Panc1 (cell line): ENCODE measurements at regions not wholly inside any gene's neighbourhood (a gene's known extent, or its start where the extent isn't known, plus 50 kb on each side); places are given as distances from the start of the nearest gene placed in this dataset.

Experiments
- ATAC-seq: fragments of 200-7000 bp; cut with Tn5 transposase; 2 replicates; pipeline ENCODE4 v1.9.1; 2020; ENCODE audit warnings: mild to moderate bottlenecking, moderate library complexity
- BruUV-seq: library from RNA; stranded (reverse); fragments of 400-500 nt; replicated peaks from 2 replicates; lab custom pipeline; 2021; lab: Mats Ljungman, UMichigan
- CTCF ChIA-PET: fragments of 300-600 bp; sonication (Branson Sonifier 250); formaldehyde crosslinking; loops from one replicate; lab custom pipeline; 2022; ENCODE audit warnings: antibody characterized with exemption; lab: Charles Lee
- POLR2A ChIA-PET: fragments of 300-600 bp; sonication (Branson Sonifier 250); formaldehyde crosslinking; loops from one replicate; lab custom pipeline; 2022; ENCODE audit warnings: antibody characterized with exemption; lab: Charles Lee
- DNase-seq: peaks from one replicate; pipeline ENCODE4 v3.0.0-alpha.2; 2010; ENCODE audit warnings: low read depth, low spot score
- H3K27ac ChIP-seq: 2 replicates; pipeline ENCODE4 v1.5.1; 2011; ENCODE audit warnings: mild to moderate bottlenecking, low read length, inconsistent platforms
- H3K27me3 ChIP-seq: fragments of 200-500 bp; sonication (Bioruptor generic); 2 replicates; pipeline ENCODE4 v1.6.0; 2014; ENCODE audit warnings: low read length, inconsistent platforms; ENCODE audit not compliant: control insufficient read depth, insufficient read depth
- H3K36me3 ChIP-seq: fragments of 200-500 bp; sonication (Bioruptor generic); 2 replicates; pipeline ENCODE4 v1.5.1; 2014; ENCODE audit warnings: inconsistent platforms, mild to moderate bottlenecking, low read length, moderate library complexity; ENCODE audit not compliant: control insufficient read depth, insufficient read depth
- H3K4me1 ChIP-seq: 2 replicates; pipeline ENCODE4 v1.5.1; 2011; ENCODE audit warnings: inconsistent platforms, mild to moderate bottlenecking, low read length, moderate library complexity; ENCODE audit not compliant: control insufficient read depth, insufficient read depth
- H3K4me3 ChIP-seq, 2 experiments: 2 replicates each; pipeline ENCODE4 v1.5.1; 2011 to 2012; ENCODE audit warnings: low read depth in 2 of 2, low read length in 2 of 2, mild to moderate bottlenecking in 2 of 2, inconsistent platforms in 1 of 2, moderate library complexity in 1 of 2
- H3K9me3 ChIP-seq: fragments of 200-500 bp; sonication (Bioruptor generic); 2 replicates; pipeline ENCODE4 v1.5.1; 2014; ENCODE audit warnings: low read depth, mild to moderate bottlenecking, inconsistent platforms, low read length, moderate library complexity; ENCODE audit not compliant: control insufficient read depth, insufficient read depth
- POLR2AphosphoS5 ChIP-seq: IDR thresholded peaks from 2 replicates; pipeline ENCODE4 v1.6.1; 2012; ENCODE audit warnings: mild to moderate bottlenecking, low read depth, low read length, moderate library complexity
- REST ChIP-seq, 2 experiments: IDR thresholded peaks; 2 replicates each; pipeline ENCODE4 v1.6.1; 2011 to 2012; ENCODE audit warnings: low read depth in 2 of 2, control low read depth in 1 of 2, low read length in 1 of 2, mild to moderate bottlenecking in 1 of 2, moderate library complexity in 1 of 2; ENCODE audit not compliant: insufficient read depth in 1 of 2
- SIN3A ChIP-seq: IDR thresholded peaks from 2 replicates; pipeline ENCODE4 v1.6.1; 2012; ENCODE audit warnings: low read depth, mild to moderate bottlenecking, low read length, moderate library complexity, borderline replicate concordance; ENCODE audit not compliant: insufficient read depth
- TCF7L2 ChIP-seq: IDR thresholded peaks from 2 replicates; pipeline ENCODE4 v1.6.1; 2011; ENCODE audit warnings: mild to moderate bottlenecking, low read depth, low read length, inconsistent platforms
- in situ Hi-C: cut with HindIII; loops from 2 replicates; pipeline ENCODE4 v1.10.0; 2016; ENCODE audit warnings: low sequenced_read_pairs, low pct_unique_long_range_greater_than_20kb
- intact Hi-C: fragments of 100-400 bp; cut with micrococcal nuclease; formaldehyde crosslinking; loops from one replicate; pipeline ENCODE4 v1.10.0; 2022; ENCODE audit not compliant: unreplicated experiment
- TF ChIP-seq, protein P1 (sequence below): fragments of 450-650 bp; IDR thresholded peaks from 2 replicates; pipeline ENCODE4 v1.5.1; 2017; ENCODE audit warnings: mild to moderate bottlenecking

- in situ Hi-C loops: no loop called here
- ATAC-seq: no peak
- ChIA-PET POLR2A (no interaction called here), CTCF (no interaction called here)
- Histone ChIP-seq H3K4me3 (no peak overlapping the region), H3K36me3 (no peaks in the 10 kb centered on the region), H3K4me1 (no peaks in the 10 kb centered on the region), H3K9me3 (no peaks in the 10 kb centered on the region), H3K27me3 (no peaks in the 10 kb centered on the region), H3K27ac (no peak overlapping the region)
- TF ChIP-seq TCF7L2 (no peak), REST (IDR thresholded peaks at IDR 0.05; ENCODE audit: insufficient read depth in 1 of 2, low read depth in 2 of 2, low read length in 1 of 2) (no peak), POLR2AphosphoS5 (no peak), SIN3A (no peak)
- TF ChIP-seq, protein P1, sequence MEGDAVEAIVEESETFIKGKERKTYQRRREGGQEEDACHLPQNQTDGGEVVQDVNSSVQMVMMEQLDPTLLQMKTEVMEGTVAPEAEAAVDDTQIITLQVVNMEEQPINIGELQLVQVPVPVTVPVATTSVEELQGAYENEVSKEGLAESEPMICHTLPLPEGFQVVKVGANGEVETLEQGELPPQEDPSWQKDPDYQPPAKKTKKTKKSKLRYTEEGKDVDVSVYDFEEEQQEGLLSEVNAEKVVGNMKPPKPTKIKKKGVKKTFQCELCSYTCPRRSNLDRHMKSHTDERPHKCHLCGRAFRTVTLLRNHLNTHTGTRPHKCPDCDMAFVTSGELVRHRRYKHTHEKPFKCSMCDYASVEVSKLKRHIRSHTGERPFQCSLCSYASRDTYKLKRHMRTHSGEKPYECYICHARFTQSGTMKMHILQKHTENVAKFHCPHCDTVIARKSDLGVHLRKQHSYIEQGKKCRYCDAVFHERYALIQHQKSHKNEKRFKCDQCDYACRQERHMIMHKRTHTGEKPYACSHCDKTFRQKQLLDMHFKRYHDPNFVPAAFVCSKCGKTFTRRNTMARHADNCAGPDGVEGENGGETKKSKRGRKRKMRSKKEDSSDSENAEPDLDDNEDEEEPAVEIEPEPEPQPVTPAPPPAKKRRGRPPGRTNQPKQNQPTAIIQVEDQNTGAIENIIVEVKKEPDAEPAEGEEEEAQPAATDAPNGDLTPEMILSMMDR: no peak
- BruUV-seq: no TSS peak
- no peak for DNase-seq
- intact Hi-C loops: no loop called here
Measured at GRCh38 chr3:64900617-64901521, 213.1 kb upstream of the ADAMTS9 start.

GRCh38 chr3:64900156-64900555 is 212.4 kb upstream of the ADAMTS9 start:
- Histone ChIP-seq H3K27me3 (no peaks in the 10 kb centered on the region), H3K4me3 (no peak overlapping the region), H3K9me3 (no peaks in the 10 kb centered on the region), H3K4me1 (no peaks in the 10 kb centered on the region), H3K27ac (no peak overlapping the region), H3K36me3 (no peaks in the 10 kb centered on the region)
- ChIA-PET POLR2A (no interaction called here), CTCF (no interaction called here)
- BruUV-seq: no TSS peak
- DNase-seq: no peak
- in situ Hi-C loops (no loop called here), intact Hi-C loops (no loop called here)
- TF ChIP-seq REST (IDR thresholded peaks at IDR 0.05; ENCODE audit: insufficient read depth in 1 of 2, low read depth in 2 of 2, low read length in 1 of 2) (no peak), TCF7L2 (no peak), SIN3A (no peak), POLR2AphosphoS5 (no peak)
- TF ChIP-seq, protein P1: no peak
- ATAC-seq: no peak
